ENCODE measurements at regions not wholly inside any gene's neighbourhood (a gene's known extent, or its start where the extent isn't known, plus 50 kb on each side); places are given as distances from the start of the nearest gene placed in this dataset.
"Not testable (repeated sequence)": the region's sequence is repeated elsewhere in the genome, so short reads cannot be mapped to it uniquely, and the experiment has no call there.

GRCh38 chr2:138874251-138874650 lies 94.1 kb upstream of the NXPH2 start (continued):
- TF ChIP-seq, protein P1, sequence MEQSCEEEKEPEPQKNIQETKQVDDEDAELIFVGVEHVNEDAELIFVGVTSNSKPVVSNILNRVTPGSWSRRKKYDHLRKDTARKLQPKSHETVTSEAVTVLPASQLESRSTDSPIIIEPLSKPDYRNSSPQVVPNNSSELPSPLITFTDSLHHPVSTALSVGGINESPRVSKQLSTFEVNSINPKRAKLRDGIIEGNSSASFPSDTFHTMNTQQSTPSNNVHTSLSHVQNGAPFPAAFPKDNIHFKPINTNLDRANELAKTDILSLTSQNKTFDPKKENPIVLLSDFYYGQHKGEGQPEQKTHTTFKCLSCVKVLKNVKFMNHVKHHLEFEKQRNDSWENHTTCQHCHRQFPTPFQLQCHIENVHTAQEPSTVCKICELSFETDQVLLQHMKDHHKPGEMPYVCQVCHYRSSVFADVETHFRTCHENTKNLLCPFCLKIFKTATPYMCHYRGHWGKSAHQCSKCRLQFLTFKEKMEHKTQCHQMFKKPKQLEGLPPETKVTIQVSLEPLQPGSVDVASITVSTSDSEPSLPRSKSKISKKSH (CRISPR knock-in tag; IDR thresholded peaks at IDR 0.05), result no peak
- TF ChIP-seq, protein P2, sequence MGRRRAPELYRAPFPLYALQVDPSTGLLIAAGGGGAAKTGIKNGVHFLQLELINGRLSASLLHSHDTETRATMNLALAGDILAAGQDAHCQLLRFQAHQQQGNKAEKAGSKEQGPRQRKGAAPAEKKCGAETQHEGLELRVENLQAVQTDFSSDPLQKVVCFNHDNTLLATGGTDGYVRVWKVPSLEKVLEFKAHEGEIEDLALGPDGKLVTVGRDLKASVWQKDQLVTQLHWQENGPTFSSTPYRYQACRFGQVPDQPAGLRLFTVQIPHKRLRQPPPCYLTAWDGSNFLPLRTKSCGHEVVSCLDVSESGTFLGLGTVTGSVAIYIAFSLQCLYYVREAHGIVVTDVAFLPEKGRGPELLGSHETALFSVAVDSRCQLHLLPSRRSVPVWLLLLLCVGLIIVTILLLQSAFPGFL (CRISPR knock-in tag; IDR thresholded peaks at IDR 0.05), result no peak
- TF ChIP-seq KLF10 (CRISPR knock-in tag; IDR thresholded peaks at IDR 0.05), result no peak
- no peak for TF ChIP-seq ZKSCAN3 (CRISPR knock-in tag; IDR thresholded peaks at IDR 0.05)
- no peak for TF ChIP-seq TGIF2 (CRISPR knock-in tag; IDR thresholded peaks at IDR 0.05)
- no peak for TF ChIP-seq MXI1 (IDR thresholded peaks at IDR 0.05; ENCODE audit: low read depth, low read length)
- no peak for TF ChIP-seq ZNF561 (CRISPR knock-in tag; conservative IDR thresholded peaks at IDR 0.05)
- TF ChIP-seq NEUROD1 (IDR thresholded peaks at IDR 0.05; ENCODE audit: borderline replicate concordance, low read depth, low read length, partially characterized antibody), result no peak
- no peak for TF ChIP-seq TCF7 (IDR thresholded peaks at IDR 0.05; ENCODE audit: borderline replicate concordance)
- TF ChIP-seq DDX20 (tag; IDR thresholded peaks at IDR 0.05; ENCODE audit: low read depth), result no peak

- WGBS (ENCODE audit: insufficient coverage, low coverage, missing lambda C conversion rate), result 0% methylated on average over 2 of the region's 10 CpGs
- H3K4me1 ChIP-seq (replicated peaks in 1 of 2; ENCODE audit: control insufficient read depth in 2 of 2, insufficient read depth in 2 of 2, low read length in 2 of 2); H3K27ac ChIP-seq (ENCODE audit: extremely low read depth, low read depth, low read length); ATAC-seq; H3K27me3 ChIP-seq (ENCODE audit: control insufficient read depth in 2 of 2, insufficient read depth in 2 of 2, low read length in 2 of 2); H2AFZ ChIP-seq (ENCODE audit: low read depth, low read length); CTCF ChIA-PET (ENCODE audit: low intra/inter-chr PET ratio); POLR2A ChIA-PET; in situ Hi-C loops (cut with MboI); H3K79me2 ChIP-seq (ENCODE audit: control insufficient read depth, insufficient read depth, low read length); BruUV-seq (replicated peaks); DNase-seq (ENCODE audit: extremely low read depth in 1 of 4, low spot score in 3 of 4); intact Hi-C loops (cut with micrococcal nuclease); H3K9me1 ChIP-seq (ENCODE audit: control insufficient read depth, insufficient read depth, low read length); H3K4me3 ChIP-seq; H3K4me2 ChIP-seq (ENCODE audit: insufficient read depth, low read length); H3K9ac ChIP-seq (ENCODE audit: insufficient read depth in 1 of 2, low read depth in 2 of 2, low read length in 2 of 2); FAIRE-seq; H3K9me3 ChIP-seq (replicated peaks; ENCODE audit: control insufficient read depth, insufficient read depth, low read depth, low read length); H3K36me3 ChIP-seq (ENCODE audit: control insufficient read depth, insufficient read depth, low read length); H4K20me1 ChIP-seq (replicated peaks; ENCODE audit: control insufficient read depth, insufficient read depth, low read length): not testable (repeated sequence)
Measured at GRCh38 chr2:138872116-138872515, 91.9 kb upstream of the NXPH2 start.
